ENCODE measurements at regions not wholly inside any gene's neighbourhood (a gene's known extent, or its start where the extent isn't known, plus 50 kb on each side); places are given as distances from the start of the nearest gene placed in this dataset.

DNA sequence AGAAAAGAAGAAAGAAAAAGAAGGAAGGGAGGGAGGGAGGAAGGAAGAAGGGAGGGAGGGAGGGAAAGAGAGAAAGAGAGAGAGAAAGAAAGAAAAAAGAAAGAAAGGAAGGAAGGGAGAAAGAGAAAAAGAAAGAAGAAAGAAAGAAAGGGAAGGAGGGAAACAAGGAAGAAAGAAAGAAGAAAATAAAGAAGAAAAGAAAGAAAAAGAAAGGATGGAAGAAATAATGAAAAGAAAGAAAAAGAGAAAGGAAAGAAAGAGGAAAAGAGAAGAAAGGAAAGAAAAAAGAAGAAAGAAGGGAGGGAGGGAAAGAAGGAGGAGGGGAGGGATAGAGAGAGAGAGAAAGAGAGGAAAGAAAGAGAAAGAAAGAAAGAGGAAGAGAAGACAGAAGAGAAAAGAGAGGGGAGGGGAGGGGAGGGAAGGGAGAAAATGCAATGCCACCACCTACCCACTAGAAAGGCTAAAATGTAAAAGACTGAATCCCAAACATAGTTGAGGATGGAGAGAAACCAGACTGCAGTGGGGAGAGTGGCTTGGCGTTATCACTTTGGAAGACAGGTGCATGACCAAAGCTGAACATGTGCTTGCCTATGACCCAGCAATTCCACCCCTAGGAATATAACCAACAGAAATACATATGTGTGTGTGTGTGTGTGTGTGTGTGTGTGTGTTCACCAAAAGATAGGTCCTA is 66.9 kb upstream of the KLF13 start:
- DNase-seq (ENCODE audit: low read depth), result no peak
- H3K4me3 ChIP-seq (ENCODE audit: control insufficient read depth, low read depth, low read length), result no peak overlapping the region
- TF ChIP-seq, protein P1, sequence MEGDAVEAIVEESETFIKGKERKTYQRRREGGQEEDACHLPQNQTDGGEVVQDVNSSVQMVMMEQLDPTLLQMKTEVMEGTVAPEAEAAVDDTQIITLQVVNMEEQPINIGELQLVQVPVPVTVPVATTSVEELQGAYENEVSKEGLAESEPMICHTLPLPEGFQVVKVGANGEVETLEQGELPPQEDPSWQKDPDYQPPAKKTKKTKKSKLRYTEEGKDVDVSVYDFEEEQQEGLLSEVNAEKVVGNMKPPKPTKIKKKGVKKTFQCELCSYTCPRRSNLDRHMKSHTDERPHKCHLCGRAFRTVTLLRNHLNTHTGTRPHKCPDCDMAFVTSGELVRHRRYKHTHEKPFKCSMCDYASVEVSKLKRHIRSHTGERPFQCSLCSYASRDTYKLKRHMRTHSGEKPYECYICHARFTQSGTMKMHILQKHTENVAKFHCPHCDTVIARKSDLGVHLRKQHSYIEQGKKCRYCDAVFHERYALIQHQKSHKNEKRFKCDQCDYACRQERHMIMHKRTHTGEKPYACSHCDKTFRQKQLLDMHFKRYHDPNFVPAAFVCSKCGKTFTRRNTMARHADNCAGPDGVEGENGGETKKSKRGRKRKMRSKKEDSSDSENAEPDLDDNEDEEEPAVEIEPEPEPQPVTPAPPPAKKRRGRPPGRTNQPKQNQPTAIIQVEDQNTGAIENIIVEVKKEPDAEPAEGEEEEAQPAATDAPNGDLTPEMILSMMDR (conservative IDR thresholded peaks at IDR 0.05; ENCODE audit: control insufficient read depth, insufficient read depth, low read depth, low read length), result no peak

DNA sequence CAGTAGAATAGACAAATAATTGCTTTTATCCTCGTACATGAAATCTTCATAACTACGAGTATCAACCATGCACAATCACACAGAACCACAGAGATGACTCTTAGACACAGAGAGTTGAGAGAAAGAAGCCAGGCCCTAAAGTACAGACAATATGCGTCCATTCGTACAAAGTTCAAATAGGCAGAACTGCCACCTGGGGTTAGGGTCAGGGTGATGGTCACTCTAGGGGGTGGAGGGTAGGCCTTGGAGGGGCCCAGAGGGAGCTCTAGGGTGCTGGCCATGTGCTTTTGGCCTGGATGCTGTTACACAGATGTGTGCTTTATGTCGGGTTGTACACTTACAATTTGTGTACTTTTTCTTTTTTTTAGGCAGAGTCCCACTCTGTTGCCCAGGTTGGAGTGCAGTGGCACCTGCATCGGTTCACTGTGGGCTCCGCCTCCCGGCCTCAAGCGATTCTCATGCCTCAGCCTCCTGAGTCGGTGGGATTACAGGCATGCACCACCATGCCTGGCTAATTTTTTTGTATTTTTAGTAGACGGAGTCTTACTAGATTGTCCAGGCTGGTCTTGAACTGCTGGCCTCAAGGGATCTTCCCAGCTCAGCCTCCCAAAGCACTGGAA is 65.9 kb upstream of the KLF13 start:
- no peak for DNase-seq (ENCODE audit: low read depth)
- TF ChIP-seq, protein P1 (conservative IDR thresholded peaks at IDR 0.05; ENCODE audit: control insufficient read depth, insufficient read depth, low read depth, low read length), result no peak
- H3K4me3 ChIP-seq (ENCODE audit: control insufficient read depth, low read depth, low read length), result no peak overlapping the region

DNA sequence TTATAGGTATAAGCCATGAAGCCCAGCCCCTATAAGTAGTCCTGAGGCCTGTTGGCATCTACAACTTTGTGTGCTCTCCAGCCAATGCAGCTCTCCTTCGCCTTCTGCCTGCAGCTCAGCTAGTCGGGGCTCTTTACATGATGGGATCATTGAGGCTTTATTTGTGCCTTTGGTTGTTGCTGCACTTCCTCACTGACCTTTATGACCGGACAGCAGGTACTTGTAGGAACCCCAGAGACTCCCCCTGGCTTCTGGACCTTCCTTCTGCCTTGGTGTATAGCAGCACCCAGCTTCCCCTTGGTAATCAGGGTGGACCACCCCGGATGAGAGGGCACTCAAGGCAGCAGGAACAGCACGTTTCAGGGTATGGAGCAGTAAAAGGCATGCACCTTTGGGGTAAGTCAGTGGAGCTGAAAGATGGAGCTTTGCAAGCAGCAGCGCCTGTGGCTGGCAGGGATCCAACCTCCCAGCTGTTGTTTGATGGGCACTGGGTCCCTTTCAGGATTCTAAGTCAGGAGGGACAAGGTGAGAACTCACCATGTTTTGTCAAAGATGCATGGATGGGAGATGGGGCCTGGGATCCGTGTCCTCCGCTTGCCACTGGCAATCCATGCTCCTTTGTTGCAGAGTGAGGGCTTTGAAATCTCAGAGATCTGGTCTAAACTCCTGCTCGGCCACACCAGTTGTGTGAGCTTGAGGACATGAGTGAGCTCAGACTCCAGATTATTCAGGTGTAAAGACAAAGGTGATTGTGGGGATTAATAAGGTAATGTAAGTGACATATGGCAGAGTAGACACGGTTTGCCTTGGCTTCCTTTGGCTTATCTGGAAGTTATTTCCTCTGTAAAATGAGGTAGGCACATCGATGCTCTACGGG is 65.1 kb upstream of the KLF13 start:
- no peak overlapping the region for H3K4me3 ChIP-seq (ENCODE audit: control insufficient read depth, low read depth, low read length)
- DNase-seq (ENCODE audit: low read depth), result no peak

DNA sequence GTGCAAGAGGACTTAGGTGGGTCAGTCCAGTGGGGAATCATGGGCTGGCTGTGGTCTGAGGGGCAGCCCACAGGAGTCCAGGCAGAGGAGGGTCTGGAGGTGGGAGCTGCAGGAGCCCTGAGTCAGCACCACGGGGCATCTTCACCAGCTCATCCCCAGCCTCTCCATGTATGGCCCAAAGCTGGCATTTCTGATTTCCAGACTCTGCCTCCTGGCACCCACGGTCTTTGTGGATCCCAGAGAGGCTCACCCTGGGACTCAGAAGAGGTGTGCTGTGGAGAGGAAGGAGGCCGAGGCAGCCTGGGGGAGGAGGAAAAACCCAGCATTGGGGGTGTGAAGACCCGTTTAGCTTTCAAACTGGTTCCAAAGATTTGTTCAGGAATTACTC is 64.5 kb upstream of the KLF13 start:
- no peak for DNase-seq (ENCODE audit: low read depth)
- H3K4me3 ChIP-seq (ENCODE audit: control insufficient read depth, low read depth, low read length), result no peak overlapping the region
- TF ChIP-seq, protein P1 (conservative IDR thresholded peaks at IDR 0.05; ENCODE audit: control insufficient read depth, insufficient read depth, low read depth, low read length), result no peak

More for the DNA sequence above, 65.1 kb upstream of the KLF13 start:
- TF ChIP-seq, protein P1 (conservative IDR thresholded peaks at IDR 0.05; ENCODE audit: control insufficient read depth, insufficient read depth, low read depth, low read length), result no peak

DNA sequence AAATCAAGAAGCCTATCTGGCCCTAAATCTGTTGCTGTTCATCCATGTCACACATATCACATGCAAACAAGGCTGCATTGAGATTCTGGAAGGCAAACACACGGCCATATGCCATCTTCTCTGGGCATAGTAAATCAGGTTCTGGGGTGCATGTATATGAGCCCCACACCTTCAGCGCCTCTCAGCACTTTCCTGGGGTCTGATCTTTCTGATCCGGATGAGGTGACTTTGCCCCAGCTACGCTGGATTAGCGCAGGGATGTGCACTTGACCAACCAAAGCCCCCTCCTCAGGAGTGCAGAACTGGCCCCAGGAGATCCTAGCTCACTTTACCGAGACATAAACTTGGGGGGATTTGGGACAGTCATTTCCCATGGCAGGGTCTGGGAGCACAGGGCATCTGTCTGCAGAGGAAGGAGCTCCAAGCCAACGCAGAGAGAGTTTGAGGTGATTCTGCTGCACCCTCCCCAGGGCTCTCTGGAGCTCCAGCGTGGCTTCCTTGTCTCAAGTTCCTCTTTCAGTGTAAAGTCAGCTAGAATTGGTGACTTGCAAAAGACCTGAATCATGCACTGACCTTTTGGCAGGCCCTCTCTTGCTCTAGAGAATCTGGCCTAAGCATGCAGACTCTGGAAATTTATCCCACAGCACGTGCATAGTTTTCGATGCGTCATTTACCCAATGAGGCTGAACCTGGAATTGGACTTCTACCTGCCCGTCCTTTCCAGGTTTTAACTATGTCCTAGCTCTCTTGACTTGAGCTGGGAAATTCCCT is 63.5 kb upstream of the KLF13 start:
- peak; percentile 67 for DNase-seq (ENCODE audit: low read depth)
- no peak overlapping the region for H3K4me3 ChIP-seq (ENCODE audit: control insufficient read depth, low read depth, low read length)
- TF ChIP-seq, protein P1 (conservative IDR thresholded peaks at IDR 0.05; ENCODE audit: control insufficient read depth, insufficient read depth, low read depth, low read length), result no peak

Data from fibroblast of mammary gland (primary cell).